ENCODE measurements at regions not wholly inside any gene's neighbourhood (a gene's known extent, or its start where the extent isn't known, plus 50 kb on each side); places are given as distances from the start of the nearest gene placed in this dataset.

DNA sequence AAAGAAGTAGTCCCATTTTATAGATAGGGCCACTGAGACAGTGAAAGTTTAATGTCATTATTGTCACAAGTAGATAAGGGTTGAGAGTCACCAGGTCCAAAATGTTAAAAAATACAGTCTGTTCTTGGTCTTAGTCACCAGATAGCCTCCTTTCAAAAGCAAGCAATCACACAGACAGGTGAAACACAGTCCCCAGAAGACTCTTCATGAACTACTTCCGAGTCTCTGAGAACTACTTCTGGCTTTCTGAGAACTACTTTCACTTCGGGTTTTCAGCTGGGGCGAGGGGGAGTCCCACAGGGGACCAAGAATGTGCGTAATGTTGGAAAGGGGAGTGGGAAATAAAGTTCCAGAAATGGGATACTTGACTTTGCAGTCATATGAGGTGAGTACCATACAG is 143.2 kb downstream of the HHIPL2 start:
- TF ChIP-seq, protein P1, sequence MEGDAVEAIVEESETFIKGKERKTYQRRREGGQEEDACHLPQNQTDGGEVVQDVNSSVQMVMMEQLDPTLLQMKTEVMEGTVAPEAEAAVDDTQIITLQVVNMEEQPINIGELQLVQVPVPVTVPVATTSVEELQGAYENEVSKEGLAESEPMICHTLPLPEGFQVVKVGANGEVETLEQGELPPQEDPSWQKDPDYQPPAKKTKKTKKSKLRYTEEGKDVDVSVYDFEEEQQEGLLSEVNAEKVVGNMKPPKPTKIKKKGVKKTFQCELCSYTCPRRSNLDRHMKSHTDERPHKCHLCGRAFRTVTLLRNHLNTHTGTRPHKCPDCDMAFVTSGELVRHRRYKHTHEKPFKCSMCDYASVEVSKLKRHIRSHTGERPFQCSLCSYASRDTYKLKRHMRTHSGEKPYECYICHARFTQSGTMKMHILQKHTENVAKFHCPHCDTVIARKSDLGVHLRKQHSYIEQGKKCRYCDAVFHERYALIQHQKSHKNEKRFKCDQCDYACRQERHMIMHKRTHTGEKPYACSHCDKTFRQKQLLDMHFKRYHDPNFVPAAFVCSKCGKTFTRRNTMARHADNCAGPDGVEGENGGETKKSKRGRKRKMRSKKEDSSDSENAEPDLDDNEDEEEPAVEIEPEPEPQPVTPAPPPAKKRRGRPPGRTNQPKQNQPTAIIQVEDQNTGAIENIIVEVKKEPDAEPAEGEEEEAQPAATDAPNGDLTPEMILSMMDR (IDR thresholded peaks at IDR 0.05), result no peak
- no peak for TF ChIP-seq POLR2AphosphoS5 (IDR thresholded peaks at IDR 0.05)
